ENCODE measurements at regions not wholly inside any gene's neighbourhood (a gene's known extent, or its start where the extent isn't known, plus 50 kb on each side); places are given as distances from the start of the nearest gene placed in this dataset.

DNA sequence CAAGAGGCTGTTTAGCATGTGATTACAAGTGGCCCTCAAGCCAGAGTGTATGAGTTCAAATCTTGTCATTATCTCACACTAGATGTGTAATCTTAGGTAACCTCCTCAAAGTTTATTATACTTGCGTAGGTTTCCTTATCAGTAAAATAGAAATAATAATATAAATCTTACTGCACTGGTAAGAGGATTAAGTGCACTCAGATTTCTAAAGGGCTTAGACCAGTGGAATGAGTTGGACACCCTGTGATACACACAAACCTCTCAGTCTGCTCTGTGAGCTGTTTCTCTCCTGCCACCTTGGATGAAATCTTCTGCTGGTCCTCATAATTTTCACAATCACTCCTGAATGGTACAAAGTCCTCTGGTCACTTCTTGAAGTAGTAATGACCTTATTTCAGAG is 145.4 kb upstream of the ZNF516 start:
- H3K27me3 ChIP-seq = no peaks in the 10 kb centered on the region
- no peak overlapping the region for H3K27ac ChIP-seq
- WGBS, 2 donors = 89 to 100% methylated on average over 1 of the region's 1 CpG
- no peak overlapping the region for H3K4me3 ChIP-seq (replicated peaks in 1 of 3)
- no peaks in the 10 kb centered on the region for H3K36me3 ChIP-seq
- H3K9me3 ChIP-seq = no peaks in the 10 kb centered on the region
- intact Hi-C loops (cut with DNase I) = no loop called here
- H3K4me1 ChIP-seq = no peaks in the 10 kb centered on the region
- no peak for DNase-seq
- TF ChIP-seq POLR2A (IDR thresholded peaks at IDR 0.05) (no peak), CTCF (IDR thresholded peaks at IDR 0.05) (no peak)

GRCh38 chr18:76634564-76634963 is 139.5 kb upstream of the ZNF516 start:
- H3K4me1 ChIP-seq = no peaks in the 10 kb centered on the region
- H3K27me3 ChIP-seq = no peaks in the 10 kb centered on the region
- no peak overlapping the region for H3K27ac ChIP-seq
- intact Hi-C loops (cut with DNase I) = no loop called here
- TF ChIP-seq CTCF (IDR thresholded peaks at IDR 0.05) (no peak), POLR2A (IDR thresholded peaks at IDR 0.05) (no peak)
- WGBS, 2 donors = 23 to 32% methylated on average over 3 of the region's 3 CpGs
- H3K4me3 ChIP-seq (replicated peaks in 1 of 3) = no peak overlapping the region
- H3K9me3 ChIP-seq = no peaks in the 10 kb centered on the region
- no peak for DNase-seq
- H3K36me3 ChIP-seq = no peaks in the 10 kb centered on the region

DNA sequence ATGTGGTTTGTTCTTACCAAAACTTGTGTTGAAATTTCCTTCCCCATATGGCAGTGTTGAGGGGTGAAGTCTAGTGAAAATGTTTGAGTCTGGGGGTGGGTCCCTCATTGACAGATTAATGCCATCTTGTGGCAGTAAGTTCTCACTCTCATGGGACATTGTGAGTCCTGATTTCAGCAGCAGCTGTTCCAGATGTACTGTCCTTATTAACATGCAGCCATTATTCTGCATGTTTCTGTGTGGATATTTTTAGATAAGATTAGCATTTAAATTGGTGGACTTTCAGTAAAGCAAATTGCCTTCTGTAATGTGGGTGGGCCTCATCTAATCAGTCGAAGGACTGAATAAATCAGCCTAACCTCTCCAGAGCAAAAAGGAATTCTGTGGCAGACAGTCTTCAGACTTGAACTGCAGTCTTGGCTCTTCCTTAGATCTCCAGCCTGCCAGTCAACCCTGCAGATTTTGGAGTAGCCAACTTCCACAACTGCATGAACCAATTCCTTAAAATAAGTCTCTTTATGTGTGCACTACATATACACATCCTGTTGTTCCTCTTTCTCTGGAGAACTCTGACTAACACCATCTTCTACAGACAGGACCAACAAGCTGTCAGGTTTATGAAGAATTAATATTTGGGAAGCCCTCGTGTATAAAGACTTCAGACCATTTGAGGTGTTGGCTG is 138.7 kb upstream of the ZNF516 start:
- intact Hi-C loops (cut with DNase I) = no loop called here
- H3K4me1 ChIP-seq = no peaks in the 10 kb centered on the region

DNA sequence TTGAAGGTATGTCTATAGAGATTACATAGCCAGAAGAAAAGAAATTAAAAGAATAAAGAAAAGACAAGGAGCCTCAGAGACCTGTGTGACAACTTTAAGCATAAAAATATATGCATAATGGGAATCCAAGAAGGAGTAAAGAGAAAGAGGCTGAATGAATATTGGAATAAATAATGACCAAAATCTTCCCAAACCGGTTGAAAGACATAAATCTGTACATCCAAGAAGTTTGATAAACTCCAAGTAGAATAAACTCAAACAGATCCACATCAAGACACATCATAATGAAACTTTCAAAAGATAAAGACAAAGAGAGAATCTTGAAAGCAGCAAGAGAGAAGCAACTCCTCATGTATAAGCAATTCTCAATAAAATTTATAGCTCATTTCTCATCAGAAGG is 132.4 kb upstream of the ZNF516 start:
- H3K4me3 ChIP-seq (replicated peaks in 1 of 3) = no peak overlapping the region
- H3K27ac ChIP-seq = no peak overlapping the region
- 92 to 100% methylated on average over 1 of the region's 1 CpG for WGBS, 2 donors
- H3K4me1 ChIP-seq = no peaks in the 10 kb centered on the region
- H3K36me3 ChIP-seq = no peaks in the 10 kb centered on the region
- TF ChIP-seq POLR2A (IDR thresholded peaks at IDR 0.05) = no peak
- TF ChIP-seq CTCF (IDR thresholded peaks at IDR 0.05) = no peak
- H3K27me3 ChIP-seq = no peaks in the 10 kb centered on the region
- H3K9me3 ChIP-seq = no peaks in the 10 kb centered on the region
- intact Hi-C loops (cut with DNase I) = no loop called here
- DNase-seq = no peak

More for the DNA sequence above, 138.7 kb upstream of the ZNF516 start:
- no peaks in the 10 kb centered on the region for H3K27me3 ChIP-seq
- no peak overlapping the region for H3K4me3 ChIP-seq (replicated peaks in 1 of 3)
- TF ChIP-seq POLR2A (IDR thresholded peaks at IDR 0.05) (no peak), CTCF (IDR thresholded peaks at IDR 0.05) (no peak)
- no peaks in the 10 kb centered on the region for H3K36me3 ChIP-seq
- DNase-seq = no peak
- WGBS, 2 donors = 84 to 89% methylated on average over 2 of the region's 2 CpGs
- H3K9me3 ChIP-seq = no peaks in the 10 kb centered on the region
- H3K27ac ChIP-seq = no peak overlapping the region

DNA sequence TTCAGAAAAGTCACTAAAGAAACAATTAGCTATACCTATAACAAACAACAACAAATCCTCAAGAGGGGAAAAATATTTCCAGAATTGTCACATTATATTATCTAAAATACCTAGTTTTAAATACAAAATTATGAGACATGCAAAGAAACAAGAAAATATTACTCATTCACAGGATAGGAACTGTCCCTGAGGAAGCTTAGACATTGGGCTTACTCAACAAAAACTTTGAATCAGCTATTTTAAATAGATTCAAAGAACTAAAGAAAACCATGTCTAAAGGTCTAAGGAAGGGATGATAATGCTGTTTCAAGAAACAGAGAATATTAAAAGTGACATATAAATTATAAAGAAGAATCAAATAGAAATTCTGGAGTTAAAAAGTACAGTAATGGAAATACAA is 131.9 kb upstream of the ZNF516 start:
- DNase-seq = no peak
- H3K36me3 ChIP-seq = no peaks in the 10 kb centered on the region
- no peaks in the 10 kb centered on the region for H3K9me3 ChIP-seq
- H3K4me3 ChIP-seq (replicated peaks in 1 of 3) = no peak overlapping the region
- no peaks in the 10 kb centered on the region for H3K27me3 ChIP-seq
- TF ChIP-seq CTCF (IDR thresholded peaks at IDR 0.05) = no peak
- TF ChIP-seq POLR2A (IDR thresholded peaks at IDR 0.05) = no peak
- H3K27ac ChIP-seq = no peak overlapping the region
- peaks cover 3% of the 10 kb centered on the region in 2 donors for H3K4me1 ChIP-seq
- intact Hi-C loops (cut with DNase I) = no loop called here

All from thyroid gland (tissue), 4 donors.